HL-60 (cell line): ENCODE measurements at regions not wholly inside any gene's neighbourhood (a gene's known extent, or its start where the extent isn't known, plus 50 kb on each side); places are given as distances from the start of the nearest gene placed in this dataset.

Experiments
- GABPA ChIP-seq: IDR thresholded peaks from 2 replicates; pipeline ENCODE4 v1.6.1; 2012; ENCODE audit warnings: low read depth
- POLR2AphosphoS5 ChIP-seq: IDR thresholded peaks from 2 replicates; pipeline ENCODE4 v1.6.1; 2012; ENCODE audit warnings: low read depth
- SPI1 ChIP-seq: IDR thresholded peaks from 2 replicates; pipeline ENCODE4 v1.6.1; 2012; ENCODE audit warnings: low read depth, mild to moderate bottlenecking, borderline replicate concordance
- TF ChIP-seq, protein P1 (sequence below): IDR thresholded peaks from one replicate; pipeline ENCODE4 v1.5.1; 2011; ENCODE audit warnings: low read length, control low read depth, inconsistent platforms; ENCODE audit not compliant: insufficient read depth
- TF ChIP-seq, protein P2 (sequence below): IDR thresholded peaks from 2 replicates; pipeline ENCODE4 v1.6.1; 2012; ENCODE audit warnings: low read depth; ENCODE audit not compliant: insufficient replicate concordance

DNA sequence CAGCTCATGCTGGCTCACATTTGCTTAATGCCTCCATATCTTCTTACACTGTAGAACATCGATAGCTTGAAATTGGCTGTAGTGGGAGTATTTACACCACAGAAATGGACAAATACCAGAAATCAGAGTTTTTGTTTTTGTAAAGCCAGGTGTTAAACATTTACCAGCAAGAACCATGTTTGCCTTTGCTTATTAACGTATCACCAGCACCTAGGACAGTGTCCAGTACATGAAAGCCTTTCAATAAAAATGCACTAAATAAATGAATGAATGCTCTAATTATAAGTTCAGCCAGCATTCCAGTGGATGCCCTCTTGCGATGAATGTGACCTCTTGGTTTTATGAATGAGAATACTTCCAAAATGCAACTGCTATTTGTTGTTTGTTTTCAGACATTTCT, 140.4 kb upstream of the VLDLR start:
- TF ChIP-seq, protein P1, sequence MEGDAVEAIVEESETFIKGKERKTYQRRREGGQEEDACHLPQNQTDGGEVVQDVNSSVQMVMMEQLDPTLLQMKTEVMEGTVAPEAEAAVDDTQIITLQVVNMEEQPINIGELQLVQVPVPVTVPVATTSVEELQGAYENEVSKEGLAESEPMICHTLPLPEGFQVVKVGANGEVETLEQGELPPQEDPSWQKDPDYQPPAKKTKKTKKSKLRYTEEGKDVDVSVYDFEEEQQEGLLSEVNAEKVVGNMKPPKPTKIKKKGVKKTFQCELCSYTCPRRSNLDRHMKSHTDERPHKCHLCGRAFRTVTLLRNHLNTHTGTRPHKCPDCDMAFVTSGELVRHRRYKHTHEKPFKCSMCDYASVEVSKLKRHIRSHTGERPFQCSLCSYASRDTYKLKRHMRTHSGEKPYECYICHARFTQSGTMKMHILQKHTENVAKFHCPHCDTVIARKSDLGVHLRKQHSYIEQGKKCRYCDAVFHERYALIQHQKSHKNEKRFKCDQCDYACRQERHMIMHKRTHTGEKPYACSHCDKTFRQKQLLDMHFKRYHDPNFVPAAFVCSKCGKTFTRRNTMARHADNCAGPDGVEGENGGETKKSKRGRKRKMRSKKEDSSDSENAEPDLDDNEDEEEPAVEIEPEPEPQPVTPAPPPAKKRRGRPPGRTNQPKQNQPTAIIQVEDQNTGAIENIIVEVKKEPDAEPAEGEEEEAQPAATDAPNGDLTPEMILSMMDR: no peak
- TF ChIP-seq POLR2AphosphoS5 (no peak), GABPA (no peak), SPI1 (no peak)
- TF ChIP-seq, protein P2, sequence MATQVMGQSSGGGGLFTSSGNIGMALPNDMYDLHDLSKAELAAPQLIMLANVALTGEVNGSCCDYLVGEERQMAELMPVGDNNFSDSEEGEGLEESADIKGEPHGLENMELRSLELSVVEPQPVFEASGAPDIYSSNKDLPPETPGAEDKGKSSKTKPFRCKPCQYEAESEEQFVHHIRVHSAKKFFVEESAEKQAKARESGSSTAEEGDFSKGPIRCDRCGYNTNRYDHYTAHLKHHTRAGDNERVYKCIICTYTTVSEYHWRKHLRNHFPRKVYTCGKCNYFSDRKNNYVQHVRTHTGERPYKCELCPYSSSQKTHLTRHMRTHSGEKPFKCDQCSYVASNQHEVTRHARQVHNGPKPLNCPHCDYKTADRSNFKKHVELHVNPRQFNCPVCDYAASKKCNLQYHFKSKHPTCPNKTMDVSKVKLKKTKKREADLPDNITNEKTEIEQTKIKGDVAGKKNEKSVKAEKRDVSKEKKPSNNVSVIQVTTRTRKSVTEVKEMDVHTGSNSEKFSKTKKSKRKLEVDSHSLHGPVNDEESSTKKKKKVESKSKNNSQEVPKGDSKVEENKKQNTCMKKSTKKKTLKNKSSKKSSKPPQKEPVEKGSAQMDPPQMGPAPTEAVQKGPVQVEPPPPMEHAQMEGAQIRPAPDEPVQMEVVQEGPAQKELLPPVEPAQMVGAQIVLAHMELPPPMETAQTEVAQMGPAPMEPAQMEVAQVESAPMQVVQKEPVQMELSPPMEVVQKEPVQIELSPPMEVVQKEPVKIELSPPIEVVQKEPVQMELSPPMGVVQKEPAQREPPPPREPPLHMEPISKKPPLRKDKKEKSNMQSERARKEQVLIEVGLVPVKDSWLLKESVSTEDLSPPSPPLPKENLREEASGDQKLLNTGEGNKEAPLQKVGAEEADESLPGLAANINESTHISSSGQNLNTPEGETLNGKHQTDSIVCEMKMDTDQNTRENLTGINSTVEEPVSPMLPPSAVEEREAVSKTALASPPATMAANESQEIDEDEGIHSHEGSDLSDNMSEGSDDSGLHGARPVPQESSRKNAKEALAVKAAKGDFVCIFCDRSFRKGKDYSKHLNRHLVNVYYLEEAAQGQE: peak; percentile 48
